DND-41 (cell line): ENCODE measurements at regions not wholly inside any gene's neighbourhood (a gene's known extent, or its start where the extent isn't known, plus 50 kb on each side); places are given as distances from the start of the nearest gene placed in this dataset.

ENCODE experiments used
- ATAC-seq: fragments of 200-7000 bp; cut with Tn5 transposase; 3 replicates; pipeline ENCODE4 v1.9.1; 2021; ENCODE audit warnings: low read depth; ENCODE audit not compliant: insufficient read depth
- DNase-seq: peaks from one replicate; pipeline ENCODE4 v3.0.0-alpha.2; 2020
- H2AFZ ChIP-seq: 2 replicates; pipeline ENCODE4 v1.6.0; 2012; ENCODE audit warnings: low read depth, low read length
- H3K27ac ChIP-seq: 2 replicates; pipeline ENCODE4 v1.5.1; 2012; ENCODE audit warnings: low read length, inconsistent platforms
- H3K27me3 ChIP-seq: fragments of 200-600 bp; sonication (generic); 2 replicates; pipeline ENCODE4 v1.6.0; 2012; ENCODE audit warnings: low read length, mild to moderate bottlenecking, inconsistent platforms; ENCODE audit not compliant: insufficient read depth, poor library complexity
- H3K36me3 ChIP-seq: 2 replicates; pipeline ENCODE4 v1.5.1; 2012; ENCODE audit warnings: low read length, inconsistent platforms; ENCODE audit not compliant: insufficient read depth
- H3K4me1 ChIP-seq: 2 replicates; pipeline ENCODE4 v1.5.1; 2012; ENCODE audit warnings: mild to moderate bottlenecking, low read length; ENCODE audit not compliant: insufficient read depth
- H3K4me2 ChIP-seq: 2 replicates; pipeline ENCODE4 v1.6.0; 2012; ENCODE audit warnings: mild to moderate bottlenecking, moderate library complexity, low read length, inconsistent platforms; ENCODE audit not compliant: insufficient read depth
- H3K4me3 ChIP-seq, 2 experiments: fragments of 200-600 bp in 1 of 2; shearing (Covaris generic) in 1 of 2; 2 replicates each; pipeline ENCODE4 v1.5.1; 2012 to 2016; ENCODE audit warnings: inconsistent platforms in 2 of 2, low read length in 2 of 2, mild to moderate bottlenecking in 2 of 2, low read depth in 1 of 2, moderate library complexity in 1 of 2
- H3K79me2 ChIP-seq: 2 replicates; pipeline ENCODE4 v1.6.0; 2012; ENCODE audit warnings: low read length, inconsistent platforms; ENCODE audit not compliant: insufficient read depth
- H3K9ac ChIP-seq: 2 replicates; pipeline ENCODE4 v1.6.0; 2012; ENCODE audit warnings: low read depth, mild to moderate bottlenecking, inconsistent platforms, low read length, moderate library complexity
- H3K9me3 ChIP-seq: 2 replicates; pipeline ENCODE4 v1.5.1; 2012; ENCODE audit warnings: low read length, moderate library complexity, mild to moderate bottlenecking, inconsistent platforms; ENCODE audit not compliant: insufficient read depth, severe bottlenecking
- H4K20me1 ChIP-seq: 2 replicates; pipeline ENCODE4 v1.6.0; 2012; ENCODE audit warnings: low read length; ENCODE audit not compliant: insufficient read depth
- CTCF ChIP-seq: IDR thresholded peaks from 2 replicates; pipeline ENCODE4 v1.5.1; 2012; ENCODE audit warnings: borderline replicate concordance, low read length, moderate library complexity, mild to moderate bottlenecking; ENCODE audit not compliant: poor library complexity, severe bottlenecking; ENCODE audit errors: extremely low read depth
- EZH2 ChIP-seq: IDR thresholded peaks from 3 replicates; pipeline ENCODE4 v1.6.1; 2012; ENCODE audit warnings: borderline replicate concordance, low read depth, mild to moderate bottlenecking, moderate library complexity, low read length, inconsistent platforms; ENCODE audit not compliant: severe bottlenecking

- Histone ChIP-seq H3K4me3 (no peak overlapping the region), H3K36me3 (no peaks in the 10 kb centered on the region), H3K27ac (no peak overlapping the region), H3K9ac (no peak overlapping the region), H3K79me2 (no peaks in the 10 kb centered on the region), H2AFZ (no peak overlapping the region), H3K27me3 (peaks cover 39% of the 10 kb centered on the region), H4K20me1 (no peaks in the 10 kb centered on the region), H3K4me2 (no peak overlapping the region), H3K4me1 (no peaks in the 10 kb centered on the region), H3K9me3 (no peaks in the 10 kb centered on the region)
- DNase-seq (no peak), ATAC-seq (no peak)
- no peak for TF ChIP-seq CTCF
- no peak for TF ChIP-seq EZH2
Observed at GRCh38 chr11:116537121-116537520, 235.7 kb downstream of the BUD13 start.

GRCh38 chr11:116536416-116536815, 236.4 kb downstream of the BUD13 start:
- Histone ChIP-seq H3K9me3 (no peaks in the 10 kb centered on the region), H3K4me2 (no peak overlapping the region), H3K4me1 (no peaks in the 10 kb centered on the region), H4K20me1 (no peaks in the 10 kb centered on the region), H3K27ac (no peak overlapping the region), H3K79me2 (no peaks in the 10 kb centered on the region), H3K9ac (no peak overlapping the region), H3K4me3 (no peak overlapping the region), H3K36me3 (no peaks in the 10 kb centered on the region), H3K27me3 (peaks cover 39% of the 10 kb centered on the region), H2AFZ (no peak overlapping the region)
- DNase-seq: no peak
- ATAC-seq: no peak
- TF ChIP-seq CTCF (no peak), EZH2 (no peak)

GRCh38 chr11:116535994-116536393, 236.8 kb downstream of the BUD13 start:
- H3K27me3 ChIP-seq: peaks cover 40% of the 10 kb centered on the region
- no peaks in the 10 kb centered on the region for H3K36me3 ChIP-seq
- no peaks in the 10 kb centered on the region for H4K20me1 ChIP-seq
- no peak overlapping the region for H3K4me3 ChIP-seq
- no peak for TF ChIP-seq EZH2
- TF ChIP-seq CTCF: no peak
- no peak overlapping the region for H3K9ac ChIP-seq
- no peaks in the 10 kb centered on the region for H3K79me2 ChIP-seq
- no peak for ATAC-seq
- H3K4me2 ChIP-seq: no peak overlapping the region
- H3K9me3 ChIP-seq: peaks cover under 1% of the 10 kb centered on the region
- no peaks in the 10 kb centered on the region for H3K4me1 ChIP-seq
- no peak overlapping the region for H2AFZ ChIP-seq
- no peak overlapping the region for H3K27ac ChIP-seq
- no peak for DNase-seq

GRCh38 chr11:116535120-116535519, 237.7 kb downstream of the BUD13 start:
- Histone ChIP-seq H3K27ac (no peak overlapping the region), H3K27me3 (peaks cover 46% of the 10 kb centered on the region), H3K4me1 (no peaks in the 10 kb centered on the region), H3K9me3 (peaks cover 8% of the 10 kb centered on the region), H3K4me2 (no peak overlapping the region), H3K9ac (no peak overlapping the region), H4K20me1 (no peaks in the 10 kb centered on the region), H3K36me3 (no peaks in the 10 kb centered on the region), H3K79me2 (no peaks in the 10 kb centered on the region), H2AFZ (no peak overlapping the region), H3K4me3 (no peak overlapping the region)
- no peak for TF ChIP-seq EZH2
- TF ChIP-seq CTCF: no peak
- no peak for DNase-seq
- no peak for ATAC-seq
